ENCODE measurements at regions not wholly inside any gene's neighbourhood (a gene's known extent, or its start where the extent isn't known, plus 50 kb on each side); places are given as distances from the start of the nearest gene placed in this dataset.

DNA sequence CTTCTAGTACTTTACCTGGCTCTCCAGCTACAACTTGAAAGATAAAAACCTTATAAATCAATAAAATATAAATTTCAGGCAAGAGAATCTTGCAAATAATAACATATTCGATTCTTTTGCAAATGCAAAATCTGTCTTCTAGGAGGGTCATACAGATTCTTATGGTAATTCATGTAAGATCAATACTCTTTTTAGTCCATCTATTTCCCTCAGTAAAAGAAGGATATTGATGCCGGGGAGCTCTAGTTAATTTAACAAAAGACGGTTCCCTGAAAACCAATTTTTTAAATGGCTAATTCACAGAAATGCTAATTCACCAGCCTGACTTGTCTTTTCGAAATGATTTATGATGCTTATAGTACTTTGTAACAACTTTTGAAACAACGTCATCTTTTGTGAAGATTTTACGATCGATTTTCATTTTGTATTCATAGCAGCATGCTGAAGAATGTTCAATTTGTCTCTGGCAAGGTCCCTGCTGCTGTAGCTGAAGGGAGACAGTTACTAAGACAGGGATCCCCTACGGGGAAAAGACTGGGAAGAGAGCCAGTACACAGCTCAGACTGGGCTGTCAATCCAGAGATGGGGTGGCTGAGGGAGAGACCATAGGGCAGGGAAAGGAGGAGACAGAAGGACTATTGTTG lies 90.6 kb upstream of the SPAG17 start:
- Histone ChIP-seq H3K27ac (no peak overlapping the region), H2AFZ (no peak overlapping the region), H3K79me2 (no peaks in the 10 kb centered on the region), H3K27me3 (ENCODE audit: control insufficient read depth, insufficient read depth, low read length) (no peaks in the 10 kb centered on the region), H3K4me1 (no peaks in the 10 kb centered on the region), H3K9ac (no peak overlapping the region), H3K9me3 (ENCODE audit: control insufficient read depth, low read length) (no peaks in the 10 kb centered on the region), H3K4me2 (ENCODE audit: low read length) (no peak overlapping the region), H3K4me3 (ENCODE audit: low read depth, low read length) (no peak overlapping the region), H3K36me3 (ENCODE audit: control insufficient read depth, insufficient read depth, low read length) (no peaks in the 10 kb centered on the region)
- TF ChIP-seq, protein P1, sequence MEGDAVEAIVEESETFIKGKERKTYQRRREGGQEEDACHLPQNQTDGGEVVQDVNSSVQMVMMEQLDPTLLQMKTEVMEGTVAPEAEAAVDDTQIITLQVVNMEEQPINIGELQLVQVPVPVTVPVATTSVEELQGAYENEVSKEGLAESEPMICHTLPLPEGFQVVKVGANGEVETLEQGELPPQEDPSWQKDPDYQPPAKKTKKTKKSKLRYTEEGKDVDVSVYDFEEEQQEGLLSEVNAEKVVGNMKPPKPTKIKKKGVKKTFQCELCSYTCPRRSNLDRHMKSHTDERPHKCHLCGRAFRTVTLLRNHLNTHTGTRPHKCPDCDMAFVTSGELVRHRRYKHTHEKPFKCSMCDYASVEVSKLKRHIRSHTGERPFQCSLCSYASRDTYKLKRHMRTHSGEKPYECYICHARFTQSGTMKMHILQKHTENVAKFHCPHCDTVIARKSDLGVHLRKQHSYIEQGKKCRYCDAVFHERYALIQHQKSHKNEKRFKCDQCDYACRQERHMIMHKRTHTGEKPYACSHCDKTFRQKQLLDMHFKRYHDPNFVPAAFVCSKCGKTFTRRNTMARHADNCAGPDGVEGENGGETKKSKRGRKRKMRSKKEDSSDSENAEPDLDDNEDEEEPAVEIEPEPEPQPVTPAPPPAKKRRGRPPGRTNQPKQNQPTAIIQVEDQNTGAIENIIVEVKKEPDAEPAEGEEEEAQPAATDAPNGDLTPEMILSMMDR (IDR thresholded peaks at IDR 0.05) = no peak

GRCh38 chr1:118272884-118273283 lies 87.9 kb upstream of the SPAG17 start:
- Histone ChIP-seq H3K9ac (no peak overlapping the region), H2AFZ (no peak overlapping the region), H3K79me2 (no peaks in the 10 kb centered on the region), H3K4me3 (ENCODE audit: low read depth, low read length) (no peak overlapping the region), H3K9me3 (ENCODE audit: control insufficient read depth, low read length) (no peaks in the 10 kb centered on the region), H3K36me3 (ENCODE audit: control insufficient read depth, insufficient read depth, low read length) (no peaks in the 10 kb centered on the region), H3K4me1 (no peaks in the 10 kb centered on the region), H3K27me3 (ENCODE audit: control insufficient read depth, insufficient read depth, low read length) (no peaks in the 10 kb centered on the region), H3K27ac (no peak overlapping the region), H3K4me2 (ENCODE audit: low read length) (no peak overlapping the region)
- TF ChIP-seq, protein P1 (IDR thresholded peaks at IDR 0.05) = no peak

- no peaks in the 10 kb centered on the region for H3K4me1 ChIP-seq
- no peaks in the 10 kb centered on the region for H3K36me3 ChIP-seq (ENCODE audit: control insufficient read depth, insufficient read depth, low read length)
- no peaks in the 10 kb centered on the region for H3K27me3 ChIP-seq (ENCODE audit: control insufficient read depth, insufficient read depth, low read length)
- H2AFZ ChIP-seq = no peak overlapping the region
- TF ChIP-seq, protein P1 (IDR thresholded peaks at IDR 0.05) = no peak
- H3K9me3 ChIP-seq (ENCODE audit: control insufficient read depth, low read length) = no peaks in the 10 kb centered on the region
- H3K79me2 ChIP-seq = no peaks in the 10 kb centered on the region
- no peak overlapping the region for H3K4me3 ChIP-seq (ENCODE audit: low read depth, low read length)
- no peak overlapping the region for H3K4me2 ChIP-seq (ENCODE audit: low read length)
- no peak overlapping the region for H3K9ac ChIP-seq
- H3K27ac ChIP-seq = no peak overlapping the region
Measured at GRCh38 chr1:118271883-118272282, 86.9 kb upstream of the SPAG17 start.

GRCh38 chr1:118269598-118269997 lies 84.6 kb upstream of the SPAG17 start:
- Histone ChIP-seq H3K4me2 (ENCODE audit: low read length) (no peak overlapping the region), H3K9me3 (ENCODE audit: control insufficient read depth, low read length) (no peaks in the 10 kb centered on the region), H2AFZ (no peak overlapping the region), H3K36me3 (ENCODE audit: control insufficient read depth, insufficient read depth, low read length) (no peaks in the 10 kb centered on the region), H3K4me3 (ENCODE audit: low read depth, low read length) (no peak overlapping the region), H3K79me2 (no peaks in the 10 kb centered on the region), H3K9ac (no peak overlapping the region), H3K27me3 (ENCODE audit: control insufficient read depth, insufficient read depth, low read length) (no peaks in the 10 kb centered on the region), H3K4me1 (no peaks in the 10 kb centered on the region), H3K27ac (no peak overlapping the region)
- TF ChIP-seq, protein P1 (IDR thresholded peaks at IDR 0.05) = no peak

DNA sequence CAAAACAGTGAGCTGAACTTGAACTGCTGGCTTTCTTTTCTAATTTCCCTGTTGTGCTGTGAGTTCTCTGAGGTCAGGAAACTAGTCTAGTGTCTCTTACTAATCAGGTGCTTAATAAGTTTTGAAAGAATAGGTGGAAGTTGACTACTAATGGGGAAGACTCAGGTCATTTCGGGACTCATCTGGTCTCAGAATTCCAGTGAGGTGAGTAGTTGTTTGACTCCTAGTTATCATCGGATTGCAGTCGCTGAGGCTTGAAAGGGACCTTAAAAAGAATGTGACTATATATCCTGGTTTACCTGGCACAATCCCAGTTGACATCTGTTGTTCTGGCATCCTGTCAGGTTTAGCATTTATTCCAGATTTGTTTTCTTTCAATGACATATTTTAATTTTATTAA lies 81.4 kb upstream of the SPAG17 start:
- Histone ChIP-seq H3K4me1 (no peaks in the 10 kb centered on the region), H3K27me3 (ENCODE audit: control insufficient read depth, insufficient read depth, low read length) (no peaks in the 10 kb centered on the region), H3K4me3 (ENCODE audit: low read depth, low read length) (no peak overlapping the region), H3K36me3 (ENCODE audit: control insufficient read depth, insufficient read depth, low read length) (no peaks in the 10 kb centered on the region), H3K9me3 (ENCODE audit: control insufficient read depth, low read length) (no peaks in the 10 kb centered on the region), H3K4me2 (ENCODE audit: low read length) (no peak overlapping the region), H2AFZ (no peak overlapping the region), H3K9ac (no peak overlapping the region), H3K79me2 (no peaks in the 10 kb centered on the region), H3K27ac (no peak overlapping the region)
- TF ChIP-seq, protein P1 (IDR thresholded peaks at IDR 0.05) = no peak

Measured in parathyroid adenoma (tissue), 2 donors.